ENCODE measurements at regions not wholly inside any gene's neighbourhood (a gene's known extent, or its start where the extent isn't known, plus 50 kb on each side); places are given as distances from the start of the nearest gene placed in this dataset.
"Not testable (repeated sequence)": the region's sequence is repeated elsewhere in the genome, so short reads cannot be mapped to it uniquely, and the experiment has no call there.

- ATAC-seq (ENCODE audit: low read depth), result no peak
- H3K27ac ChIP-seq (ENCODE audit: poor library complexity, severe bottlenecking), result no peak overlapping the region
- TF ChIP-seq CTCF (IDR thresholded peaks at IDR 0.05; ENCODE audit: poor library complexity, severe bottlenecking), result no peak
Measured at GRCh38 chr10:36748128-36748871, 377.1 kb upstream of the ANKRD30A start.

GRCh38 chr10:36739884-36740445, 385.4 kb upstream of the ANKRD30A start:
- no peaks in the 10 kb centered on the region for H3K36me3 ChIP-seq (ENCODE audit: low read depth)
- DNase-seq (ENCODE audit: low spot score) (no peak), ATAC-seq (ENCODE audit: low read depth) (no peak)
- no peak overlapping the region for H3K27ac ChIP-seq (ENCODE audit: poor library complexity, severe bottlenecking)
- no peaks in the 10 kb centered on the region for H3K27me3 ChIP-seq (ENCODE audit: insufficient read depth, poor library complexity, severe bottlenecking)
- no peaks in the 10 kb centered on the region for H3K9me3 ChIP-seq (ENCODE audit: severe bottlenecking)
- H3K4me3 ChIP-seq (ENCODE audit: severe bottlenecking), result no peak overlapping the region
- no peaks in the 10 kb centered on the region for H3K4me1 ChIP-seq (ENCODE audit: insufficient read depth, poor library complexity, severe bottlenecking)
- TF ChIP-seq CTCF (IDR thresholded peaks at IDR 0.05; ENCODE audit: poor library complexity, severe bottlenecking), result no peak

More at GRCh38 chr10:36748128-36748871, 377.1 kb upstream of the ANKRD30A start:
- no peak for DNase-seq (ENCODE audit: low spot score)
- no peak overlapping the region for H3K4me3 ChIP-seq (ENCODE audit: severe bottlenecking)
- H3K27me3 ChIP-seq (ENCODE audit: insufficient read depth, poor library complexity, severe bottlenecking), result no peaks in the 10 kb centered on the region
- no peaks in the 10 kb centered on the region for H3K4me1 ChIP-seq (ENCODE audit: insufficient read depth, poor library complexity, severe bottlenecking)
- no peaks in the 10 kb centered on the region for H3K9me3 ChIP-seq (ENCODE audit: severe bottlenecking)
- no peaks in the 10 kb centered on the region for H3K36me3 ChIP-seq (ENCODE audit: low read depth)

DNA sequence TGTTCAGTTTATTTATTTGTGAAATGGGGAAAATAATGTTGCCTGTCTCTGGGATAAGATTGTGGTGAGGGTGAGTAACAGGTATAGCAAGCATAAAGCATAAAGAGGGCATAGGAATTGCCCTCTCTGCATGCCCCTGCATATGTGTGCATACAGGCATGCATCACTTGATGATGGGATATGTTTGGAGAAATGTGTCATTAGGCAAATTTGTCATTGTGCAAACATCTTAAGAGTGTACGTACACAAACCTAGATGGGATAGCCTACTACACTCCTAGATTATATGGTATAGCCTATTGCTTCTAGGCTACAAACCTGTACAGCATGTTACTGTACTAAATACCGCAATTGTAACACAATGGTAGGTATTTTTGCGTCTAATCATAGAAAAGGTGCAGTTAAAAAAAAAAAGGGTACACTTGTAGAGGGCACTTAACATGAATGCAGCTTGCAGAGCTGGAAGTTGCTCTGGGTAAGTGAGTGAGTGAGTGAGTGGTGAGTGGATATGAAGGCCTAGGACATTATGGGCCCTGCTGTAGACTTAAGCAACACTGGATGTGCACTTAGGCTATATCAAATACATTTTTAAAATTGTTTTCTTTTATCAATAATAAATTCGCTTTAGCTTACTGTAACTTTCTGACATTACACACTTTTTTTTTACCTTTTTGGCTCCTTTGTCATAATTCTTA, 386.5 kb upstream of the ANKRD30A start:
- peak; percentile 72 for ATAC-seq (ENCODE audit: low read depth)
- H3K4me3 ChIP-seq (ENCODE audit: severe bottlenecking), result no peak overlapping the region
- no peaks in the 10 kb centered on the region for H3K36me3 ChIP-seq (ENCODE audit: low read depth)

GRCh38 chr10:36736311-36736710, 389.1 kb upstream of the ANKRD30A start:
- Histone ChIP-seq H3K36me3 (ENCODE audit: low read depth) (no peaks in the 10 kb centered on the region), H3K4me3 (ENCODE audit: severe bottlenecking) (no peak overlapping the region), H3K27ac (ENCODE audit: poor library complexity, severe bottlenecking) (no peak overlapping the region), H3K9me3 (ENCODE audit: severe bottlenecking) (no peaks in the 10 kb centered on the region), H3K27me3 (ENCODE audit: insufficient read depth, poor library complexity, severe bottlenecking) (no peaks in the 10 kb centered on the region), H3K4me1 (ENCODE audit: insufficient read depth, poor library complexity, severe bottlenecking) (no peaks in the 10 kb centered on the region)
- TF ChIP-seq CTCF (IDR thresholded peaks at IDR 0.05; ENCODE audit: poor library complexity, severe bottlenecking), result no peak
- ATAC-seq (ENCODE audit: low read depth), result no peak
- no peak for DNase-seq (ENCODE audit: low spot score)

More for the DNA sequence above, 386.5 kb upstream of the ANKRD30A start:
- DNase-seq (ENCODE audit: low spot score), result no peak
- no peaks in the 10 kb centered on the region for H3K27me3 ChIP-seq (ENCODE audit: insufficient read depth, poor library complexity, severe bottlenecking)
- no peak overlapping the region for H3K27ac ChIP-seq (ENCODE audit: poor library complexity, severe bottlenecking)
- TF ChIP-seq CTCF (IDR thresholded peaks at IDR 0.05; ENCODE audit: poor library complexity, severe bottlenecking), result no peak
- no peaks in the 10 kb centered on the region for H3K9me3 ChIP-seq (ENCODE audit: severe bottlenecking)
- H3K4me1 ChIP-seq (ENCODE audit: insufficient read depth, poor library complexity, severe bottlenecking), result no peaks in the 10 kb centered on the region

DNA sequence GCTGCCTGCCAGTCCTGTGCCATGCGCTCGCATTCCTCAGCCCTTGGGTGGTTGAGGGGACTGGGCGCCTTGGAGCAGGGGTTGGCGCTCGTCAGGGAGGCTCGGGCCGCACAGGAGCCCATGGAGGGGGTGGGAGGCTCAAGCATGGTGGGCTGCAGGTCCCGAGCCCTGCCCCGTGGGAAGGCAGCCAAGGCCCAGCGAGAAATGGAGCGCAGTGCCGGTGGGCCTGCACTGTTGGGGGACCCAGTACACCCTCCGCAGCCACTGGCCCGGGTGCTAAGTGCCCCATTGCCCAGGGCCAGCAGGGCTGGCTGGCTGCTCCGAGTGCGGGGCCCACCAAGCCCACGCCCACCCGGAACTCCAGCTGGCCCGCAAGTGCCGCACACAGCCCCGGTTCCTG, 390.8 kb upstream of the ANKRD30A start:
- not testable (repeated sequence) for DNase-seq (ENCODE audit: low spot score); H3K9me3 ChIP-seq (ENCODE audit: severe bottlenecking); H3K4me3 ChIP-seq (ENCODE audit: severe bottlenecking); H3K27me3 ChIP-seq (ENCODE audit: insufficient read depth, poor library complexity, severe bottlenecking); H3K4me1 ChIP-seq (ENCODE audit: insufficient read depth, poor library complexity, severe bottlenecking); H3K27ac ChIP-seq (ENCODE audit: poor library complexity, severe bottlenecking); ATAC-seq (ENCODE audit: low read depth); H3K36me3 ChIP-seq (ENCODE audit: low read depth)
